ENCODE measurements at regions not wholly inside any gene's neighbourhood (a gene's known extent, or its start where the extent isn't known, plus 50 kb on each side); places are given as distances from the start of the nearest gene placed in this dataset.

- Histone ChIP-seq H3K36me3 (replicated peaks; ENCODE audit: insufficient read depth, low read depth) (no peaks in the 10 kb centered on the region), H3K9me3 (ENCODE audit: low read depth) (no peaks in the 10 kb centered on the region), H3K27me3 (no peaks in the 10 kb centered on the region), H3K79me2 (no peaks in the 10 kb centered on the region), H3K4me1 (ENCODE audit: insufficient read depth) (no peaks in the 10 kb centered on the region), H2AFZ (no peak overlapping the region), H3K27ac (no peak overlapping the region), H4K20me1 (ENCODE audit: insufficient read depth, poor library complexity, severe bottlenecking) (no peaks in the 10 kb centered on the region), H3K9me2 (replicated peaks; ENCODE audit: insufficient read depth) (no peaks in the 10 kb centered on the region), H3K4me3 (no peak overlapping the region), H3K4me2 (no peak overlapping the region)
- no peak for DNase-seq (ENCODE audit: low spot score)
- 71% methylated on average over 9 of the region's 9 CpGs for WGBS (ENCODE audit: low lambda C conversion rate, missing lambda C conversion rate)
- no peak for TF ChIP-seq EZH2phosphoT487 (IDR thresholded peaks at IDR 0.05; ENCODE audit: low read depth, severe bottlenecking, unreplicated experiment)
These were observed 290.3 kb downstream of the C1D start for GRCh38 chr2:67772216-67773170.

- Histone ChIP-seq H3K4me2 (no peak overlapping the region), H3K79me2 (no peaks in the 10 kb centered on the region), H4K20me1 (ENCODE audit: insufficient read depth, poor library complexity, severe bottlenecking) (no peaks in the 10 kb centered on the region), H3K27me3 (no peaks in the 10 kb centered on the region), H3K4me3 (no peak overlapping the region), H3K9me3 (ENCODE audit: low read depth) (no peaks in the 10 kb centered on the region), H3K4me1 (ENCODE audit: insufficient read depth) (no peaks in the 10 kb centered on the region), H2AFZ (no peak overlapping the region), H3K36me3 (replicated peaks; ENCODE audit: insufficient read depth, low read depth) (no peaks in the 10 kb centered on the region), H3K9me2 (replicated peaks; ENCODE audit: insufficient read depth) (no peaks in the 10 kb centered on the region), H3K27ac (no peak overlapping the region)
- TF ChIP-seq CTCF (IDR thresholded peaks at IDR 0.05; ENCODE audit: poor library complexity) (no peak), EZH2phosphoT487 (IDR thresholded peaks at IDR 0.05; ENCODE audit: low read depth, severe bottlenecking, unreplicated experiment) (no peak), EZH2 (IDR thresholded peaks at IDR 0.05; ENCODE audit: borderline replicate concordance) (no peak)
- DNase-seq (ENCODE audit: low spot score) = no peak
- WGBS (ENCODE audit: low lambda C conversion rate, missing lambda C conversion rate) = 96% methylated on average over 3 of the region's 3 CpGs
These were observed 289.0 kb downstream of the C1D start for GRCh38 chr2:67773851-67774250.

- TF ChIP-seq CTCF (IDR thresholded peaks at IDR 0.05; ENCODE audit: poor library complexity) (no peak), EZH2 (IDR thresholded peaks at IDR 0.05; ENCODE audit: borderline replicate concordance) (no peak), EZH2phosphoT487 (IDR thresholded peaks at IDR 0.05; ENCODE audit: low read depth, severe bottlenecking, unreplicated experiment) (no peak)
- Histone ChIP-seq H3K4me1 (ENCODE audit: insufficient read depth) (no peaks in the 10 kb centered on the region), H3K9me3 (ENCODE audit: low read depth) (no peaks in the 10 kb centered on the region), H3K4me3 (no peak overlapping the region), H4K20me1 (ENCODE audit: insufficient read depth, poor library complexity, severe bottlenecking) (no peaks in the 10 kb centered on the region), H3K27me3 (no peaks in the 10 kb centered on the region), H3K36me3 (replicated peaks; ENCODE audit: insufficient read depth, low read depth) (no peaks in the 10 kb centered on the region), H3K27ac (no peak overlapping the region), H3K79me2 (no peaks in the 10 kb centered on the region), H3K4me2 (no peak overlapping the region), H3K9me2 (replicated peaks; ENCODE audit: insufficient read depth) (no peaks in the 10 kb centered on the region), H2AFZ (no peak overlapping the region)
- 68% methylated on average over 2 of the region's 2 CpGs for WGBS (ENCODE audit: low lambda C conversion rate, missing lambda C conversion rate)
- DNase-seq (ENCODE audit: low spot score) = no peak
These were observed 286.5 kb downstream of the C1D start for GRCh38 chr2:67776276-67776675.

GRCh38 chr2:67777010-67777409, 285.8 kb downstream of the C1D start:
- Histone ChIP-seq H3K4me2 (no peak overlapping the region), H2AFZ (no peak overlapping the region), H3K27ac (no peak overlapping the region), H4K20me1 (ENCODE audit: insufficient read depth, poor library complexity, severe bottlenecking) (no peaks in the 10 kb centered on the region), H3K27me3 (no peaks in the 10 kb centered on the region), H3K4me3 (no peak overlapping the region), H3K9me3 (ENCODE audit: low read depth) (no peaks in the 10 kb centered on the region), H3K79me2 (no peaks in the 10 kb centered on the region), H3K36me3 (replicated peaks; ENCODE audit: insufficient read depth, low read depth) (no peaks in the 10 kb centered on the region), H3K9me2 (replicated peaks; ENCODE audit: insufficient read depth) (no peaks in the 10 kb centered on the region), H3K4me1 (ENCODE audit: insufficient read depth) (no peaks in the 10 kb centered on the region)
- no peak for TF ChIP-seq EZH2 (IDR thresholded peaks at IDR 0.05; ENCODE audit: borderline replicate concordance)
- TF ChIP-seq CTCF (IDR thresholded peaks at IDR 0.05; ENCODE audit: poor library complexity) = no peak
- TF ChIP-seq EZH2phosphoT487 (IDR thresholded peaks at IDR 0.05; ENCODE audit: low read depth, severe bottlenecking, unreplicated experiment) = no peak
- no peak for DNase-seq (ENCODE audit: low spot score)
- WGBS (ENCODE audit: low lambda C conversion rate, missing lambda C conversion rate) = 79% methylated on average over 1 of the region's 1 CpG

Measured in hepatocyte (in vitro differentiated cells).